ENCODE measurements at regions not wholly inside any gene's neighbourhood (a gene's known extent, or its start where the extent isn't known, plus 50 kb on each side); places are given as distances from the start of the nearest gene placed in this dataset.

DNA sequence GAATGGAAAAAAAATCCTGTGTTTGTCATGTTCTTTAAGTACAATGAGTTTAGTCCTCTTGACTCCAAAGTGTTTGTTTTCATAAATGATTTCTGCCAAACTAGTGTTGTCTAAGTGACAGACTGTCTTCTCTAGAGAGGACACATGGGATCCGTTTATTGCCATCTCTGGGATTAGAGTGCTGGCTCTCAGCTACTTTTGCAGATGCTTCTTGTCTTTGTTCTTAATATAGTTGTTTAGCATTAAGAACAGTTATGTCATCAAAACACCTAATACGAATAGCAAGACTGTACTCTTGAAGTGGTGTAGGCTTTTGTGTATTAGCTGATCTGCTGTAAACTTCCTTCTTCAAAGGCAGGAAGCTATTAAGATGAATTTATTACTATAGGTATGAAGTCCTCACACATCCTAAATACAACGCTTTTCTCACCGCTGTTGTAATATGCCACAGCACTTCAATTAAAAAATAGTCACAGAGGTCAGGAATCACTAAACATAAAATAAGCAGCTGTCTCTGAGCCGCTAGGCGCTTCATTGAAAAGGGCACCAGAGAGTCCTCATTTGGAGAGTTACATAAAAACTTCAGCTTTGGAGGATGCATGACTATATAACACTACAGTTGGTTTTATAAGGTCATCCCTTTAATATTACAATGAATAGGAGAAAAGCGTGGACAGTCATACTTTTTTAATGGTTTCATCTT, 128.3 kb upstream of the ZNF385D start:
- Histone ChIP-seq H3K4me1 (ENCODE audit: insufficient read depth, low read length) (no peaks in the 10 kb centered on the region), H3K27me3 (ENCODE audit: low read length) (no peaks in the 10 kb centered on the region), H4K20me1 (ENCODE audit: low read length) (no peaks in the 10 kb centered on the region), H3K4me3 (ENCODE audit: low read length) (no peak overlapping the region), H3K79me2 (ENCODE audit: low read length) (no peaks in the 10 kb centered on the region), H3K9me3 (ENCODE audit: low read length) (0 out of 2 replicates have a peak, but pooled peaks cover 3% of the 10 kb centered on the region), H2AFZ (ENCODE audit: low read length) (no peak overlapping the region), H3K36me3 (ENCODE audit: low read depth, low read length) (no peaks in the 10 kb centered on the region), H3K27ac (ENCODE audit: low read length) (no peak overlapping the region), H3K9ac (ENCODE audit: low read length) (no peak overlapping the region), H3K9me2 (replicated peaks; ENCODE audit: low read length) (no peaks in the 10 kb centered on the region), H3K4me2 (ENCODE audit: low read length) (no peak overlapping the region), H3F3A (ENCODE audit: low read length, unreplicated experiment) (no peaks in the 10 kb centered on the region)
- TF ChIP-seq EZH2phosphoT487 (IDR thresholded peaks at IDR 0.05; ENCODE audit: borderline replicate concordance, low read length) (no peak), EZH2 (IDR thresholded peaks at IDR 0.05; ENCODE audit: low read length, unreplicated experiment) (no peak)
- TF ChIP-seq, protein P1, sequence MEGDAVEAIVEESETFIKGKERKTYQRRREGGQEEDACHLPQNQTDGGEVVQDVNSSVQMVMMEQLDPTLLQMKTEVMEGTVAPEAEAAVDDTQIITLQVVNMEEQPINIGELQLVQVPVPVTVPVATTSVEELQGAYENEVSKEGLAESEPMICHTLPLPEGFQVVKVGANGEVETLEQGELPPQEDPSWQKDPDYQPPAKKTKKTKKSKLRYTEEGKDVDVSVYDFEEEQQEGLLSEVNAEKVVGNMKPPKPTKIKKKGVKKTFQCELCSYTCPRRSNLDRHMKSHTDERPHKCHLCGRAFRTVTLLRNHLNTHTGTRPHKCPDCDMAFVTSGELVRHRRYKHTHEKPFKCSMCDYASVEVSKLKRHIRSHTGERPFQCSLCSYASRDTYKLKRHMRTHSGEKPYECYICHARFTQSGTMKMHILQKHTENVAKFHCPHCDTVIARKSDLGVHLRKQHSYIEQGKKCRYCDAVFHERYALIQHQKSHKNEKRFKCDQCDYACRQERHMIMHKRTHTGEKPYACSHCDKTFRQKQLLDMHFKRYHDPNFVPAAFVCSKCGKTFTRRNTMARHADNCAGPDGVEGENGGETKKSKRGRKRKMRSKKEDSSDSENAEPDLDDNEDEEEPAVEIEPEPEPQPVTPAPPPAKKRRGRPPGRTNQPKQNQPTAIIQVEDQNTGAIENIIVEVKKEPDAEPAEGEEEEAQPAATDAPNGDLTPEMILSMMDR (conservative IDR thresholded peaks at IDR 0.05; ENCODE audit: low read depth, low read length), result no peak
- intact Hi-C loops (cut with micrococcal nuclease), result no loop called here
- POLR2A ChIA-PET (ENCODE audit: unreplicated experiment), result no interaction called here
- BruUV-seq (replicated peaks), result no TSS peak
- ATAC-seq (no peak), DNase-seq (no peak)
- CTCF ChIA-PET, result no interaction called here

DNA sequence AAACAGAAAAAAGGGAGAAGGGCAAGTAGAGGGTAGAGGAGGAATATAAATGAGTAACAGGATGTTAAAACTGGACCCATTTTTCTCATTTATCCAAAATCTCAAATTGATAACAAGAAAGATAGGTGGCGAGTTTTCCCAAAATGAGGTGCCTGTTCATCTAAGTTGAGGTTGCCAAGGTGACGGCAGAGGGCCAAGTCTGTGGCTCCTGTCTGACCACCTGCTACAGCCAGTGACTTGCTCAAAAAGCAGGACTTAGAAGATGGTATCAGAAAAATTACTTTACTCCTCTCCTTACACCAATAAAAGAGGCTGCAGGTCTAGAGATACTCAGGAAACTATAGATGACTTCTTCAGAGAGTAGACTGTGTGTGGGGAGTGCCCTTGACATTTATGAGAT, 137.6 kb upstream of the ZNF385D start:
- H3K4me2 ChIP-seq (ENCODE audit: low read length), result no peak overlapping the region
- no TSS peak for BruUV-seq (replicated peaks)
- no peak overlapping the region for H3K9ac ChIP-seq (ENCODE audit: low read length)
- no peaks in the 10 kb centered on the region for H3K36me3 ChIP-seq (ENCODE audit: low read depth, low read length)
- no peak overlapping the region for H3K27ac ChIP-seq (ENCODE audit: low read length)
- intact Hi-C loops (cut with micrococcal nuclease), result no loop called here
- no peaks in the 10 kb centered on the region for H3F3A ChIP-seq (ENCODE audit: low read length, unreplicated experiment)
- peaks cover 10% of the 10 kb centered on the region; the same call in 1 of the 2 replicates for H3K4me1 ChIP-seq (ENCODE audit: insufficient read depth, low read length)
- no peaks in the 10 kb centered on the region for H3K79me2 ChIP-seq (ENCODE audit: low read length)
- H3K4me3 ChIP-seq (ENCODE audit: low read length), result no peak overlapping the region
- ATAC-seq (no peak), DNase-seq (no peak)
- no peaks in the 10 kb centered on the region for H3K27me3 ChIP-seq (ENCODE audit: low read length)
- no peaks in the 10 kb centered on the region for H4K20me1 ChIP-seq (ENCODE audit: low read length)
- TF ChIP-seq EZH2phosphoT487 (IDR thresholded peaks at IDR 0.05; ENCODE audit: borderline replicate concordance, low read length) (no peak), EZH2 (IDR thresholded peaks at IDR 0.05; ENCODE audit: low read length, unreplicated experiment) (no peak)
- TF ChIP-seq, protein P1 (conservative IDR thresholded peaks at IDR 0.05; ENCODE audit: low read depth, low read length), result no peak
- POLR2A ChIA-PET (ENCODE audit: unreplicated experiment), result no interaction called here
- H3K9me3 ChIP-seq (ENCODE audit: low read length), result no peaks in the 10 kb centered on the region
- no peak overlapping the region for H2AFZ ChIP-seq (ENCODE audit: low read length)
- H3K9me2 ChIP-seq (replicated peaks; ENCODE audit: low read length), result no peaks in the 10 kb centered on the region
- CTCF ChIA-PET, result no interaction called here

DNA sequence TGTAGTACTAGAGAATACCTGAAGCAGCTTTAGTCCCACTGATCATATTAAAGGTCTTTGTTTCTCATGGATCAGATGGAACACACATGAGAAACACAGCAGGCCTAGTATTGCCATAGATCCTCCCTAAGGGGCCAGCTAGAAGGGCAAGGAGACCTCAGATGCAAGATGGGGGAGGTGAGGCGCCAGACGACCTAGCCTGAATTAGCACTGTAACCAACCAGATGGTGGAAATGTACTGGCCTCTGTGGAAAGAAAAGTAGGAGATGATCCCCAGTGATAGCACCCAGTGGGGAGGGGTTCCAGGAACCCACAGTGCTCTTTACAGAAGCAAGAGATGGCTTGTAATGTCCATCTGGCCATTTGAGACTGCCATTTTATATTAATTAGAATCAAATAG, 138.2 kb upstream of the ZNF385D start:
- H3K4me2 ChIP-seq (ENCODE audit: low read length), result no peak overlapping the region
- no peak for TF ChIP-seq EZH2phosphoT487 (IDR thresholded peaks at IDR 0.05; ENCODE audit: borderline replicate concordance, low read length)
- TF ChIP-seq EZH2 (IDR thresholded peaks at IDR 0.05; ENCODE audit: low read length, unreplicated experiment), result no peak
- TF ChIP-seq, protein P1 (conservative IDR thresholded peaks at IDR 0.05; ENCODE audit: low read depth, low read length), result no peak
- H3K36me3 ChIP-seq (ENCODE audit: low read depth, low read length), result no peaks in the 10 kb centered on the region
- BruUV-seq (replicated peaks), result no TSS peak
- DNase-seq (no peak), ATAC-seq (no peak)
- no peaks in the 10 kb centered on the region for H3K9me2 ChIP-seq (replicated peaks; ENCODE audit: low read length)
- intact Hi-C loops (cut with micrococcal nuclease), result no loop called here
- H3K9me3 ChIP-seq (ENCODE audit: low read length), result no peaks in the 10 kb centered on the region
- H3F3A ChIP-seq (ENCODE audit: low read length, unreplicated experiment), result no peaks in the 10 kb centered on the region
- no peak overlapping the region for H2AFZ ChIP-seq (ENCODE audit: low read length)
- POLR2A ChIA-PET (ENCODE audit: unreplicated experiment), result no interaction called here
- H3K4me3 ChIP-seq (ENCODE audit: low read length), result no peak overlapping the region
- no peak overlapping the region for H3K27ac ChIP-seq (ENCODE audit: low read length)
- H3K9ac ChIP-seq (ENCODE audit: low read length), result no peak overlapping the region
- CTCF ChIA-PET, result interaction anchor here (0.5 kb wide), 1 partner anchor 729 kb away, joined by 3 read pairs; no protein-coding TSS in a partner anchor
- no peaks in the 10 kb centered on the region for H3K79me2 ChIP-seq (ENCODE audit: low read length)
- H4K20me1 ChIP-seq (ENCODE audit: low read length), result no peaks in the 10 kb centered on the region
- H3K4me1 ChIP-seq (ENCODE audit: insufficient read depth, low read length), result peaks cover 13% of the 10 kb centered on the region; the same call in 1 of the 2 replicates
- no peaks in the 10 kb centered on the region for H3K27me3 ChIP-seq (ENCODE audit: low read length)
